Endothelial cell (in vitro differentiated cells): ENCODE measurements at regions not wholly inside any gene's neighbourhood (a gene's known extent, or its start where the extent isn't known, plus 50 kb on each side); places are given as distances from the start of the nearest gene placed in this dataset.

ENCODE experiments used
- DNase-seq: peaks from one replicate; pipeline ENCODE4 v3.0.0; 2021; ENCODE audit warnings: low spot score
- H3K27ac Mint-ChIP-seq: one replicate; pipeline ENCODE4 v1.8.0; 2021; ENCODE audit warnings: mixed read lengths, inconsistent platforms; ENCODE audit not compliant: unreplicated experiment
- H3K27me3 Mint-ChIP-seq: one replicate; pipeline ENCODE4 v1.8.0; 2021; ENCODE audit warnings: mild to moderate bottlenecking, moderate library complexity, mixed read lengths, inconsistent platforms; ENCODE audit not compliant: unreplicated experiment
- H3K36me3 Mint-ChIP-seq: one replicate; pipeline ENCODE4 v1.8.0; 2021; ENCODE audit warnings: mild to moderate bottlenecking, low read depth, mixed read lengths, inconsistent platforms; ENCODE audit not compliant: unreplicated experiment
- H3K4me1 Mint-ChIP-seq: one replicate; pipeline ENCODE4 v1.8.0; 2021; ENCODE audit warnings: mild to moderate bottlenecking, mixed read lengths, inconsistent platforms; ENCODE audit not compliant: unreplicated experiment
- H3K4me3 Mint-ChIP-seq: one replicate; pipeline ENCODE4 v1.8.0; 2021; ENCODE audit warnings: mild to moderate bottlenecking, mixed read lengths, inconsistent platforms; ENCODE audit not compliant: unreplicated experiment
- H3K9me3 Mint-ChIP-seq: one replicate; pipeline ENCODE4 v1.8.0; 2021; ENCODE audit warnings: mixed read lengths, inconsistent platforms; ENCODE audit not compliant: unreplicated experiment
- CTCF ChIP-seq: fragments of 200-600 bp; sonication (generic); IDR thresholded peaks from one replicate; pipeline ENCODE4 v1.5.0; 2021; ENCODE audit warnings: antibody characterized with exemption; ENCODE audit not compliant: unreplicated experiment

GRCh38 chr6:50945789-50946188, 127.1 kb downstream of the TFAP2B start:
- DNase-seq: no peak
- Mint-ChIP-seq H3K27ac (no peak overlapping the region), H3K36me3 (no peaks in the 10 kb centered on the region), H3K4me1 (no peaks in the 10 kb centered on the region), H3K4me3 (no peak overlapping the region), H3K27me3 (peaks cover 1% of the 10 kb centered on the region), H3K9me3 (no peaks in the 10 kb centered on the region)
- no peak for TF ChIP-seq CTCF

GRCh38 chr6:50952092-50952907, 133.6 kb downstream of the TFAP2B start:
- no peaks in the 10 kb centered on the region for H3K36me3 Mint-ChIP-seq
- no peak for TF ChIP-seq CTCF
- no peaks in the 10 kb centered on the region for H3K4me1 Mint-ChIP-seq
- H3K27ac Mint-ChIP-seq: no peak overlapping the region
- peaks cover 2% of the 10 kb centered on the region for H3K27me3 Mint-ChIP-seq
- no peak for DNase-seq
- no peak overlapping the region for H3K4me3 Mint-ChIP-seq
- no peaks in the 10 kb centered on the region for H3K9me3 Mint-ChIP-seq

- Mint-ChIP-seq H3K4me3 (no peak overlapping the region), H3K27ac (no peak overlapping the region), H3K36me3 (no peaks in the 10 kb centered on the region), H3K27me3 (peaks cover 2% of the 10 kb centered on the region), H3K4me1 (no peaks in the 10 kb centered on the region), H3K9me3 (no peaks in the 10 kb centered on the region)
- no peak for TF ChIP-seq CTCF
- DNase-seq: no peak
These were observed 137.3 kb downstream of the TFAP2B start for GRCh38 chr6:50956014-50956413.

GRCh38 chr6:50958148-50958697, 139.6 kb downstream of the TFAP2B start:
- DNase-seq: no peak
- Mint-ChIP-seq H3K4me3 (no peak overlapping the region), H3K4me1 (no peaks in the 10 kb centered on the region), H3K27ac (no peak overlapping the region), H3K27me3 (peaks cover 2% of the 10 kb centered on the region), H3K9me3 (no peaks in the 10 kb centered on the region), H3K36me3 (no peaks in the 10 kb centered on the region)
- TF ChIP-seq CTCF: no peak

GRCh38 chr6:50959081-50959641, 140.5 kb downstream of the TFAP2B start:
- H3K27me3 Mint-ChIP-seq: peaks cover 2% of the 10 kb centered on the region
- H3K27ac Mint-ChIP-seq: no peak overlapping the region
- no peaks in the 10 kb centered on the region for H3K9me3 Mint-ChIP-seq
- no peaks in the 10 kb centered on the region for H3K36me3 Mint-ChIP-seq
- no peak for TF ChIP-seq CTCF
- DNase-seq: no peak
- no peak overlapping the region for H3K4me3 Mint-ChIP-seq
- no peaks in the 10 kb centered on the region for H3K4me1 Mint-ChIP-seq
